CD4-positive, alpha-beta memory T cell (primary cell): ENCODE measurements at regions not wholly inside any gene's neighbourhood (a gene's known extent, or its start where the extent isn't known, plus 50 kb on each side); places are given as distances from the start of the nearest gene placed in this dataset.

Source experiments
- CTCF ChIA-PET: fragments of 350-600 bp; sonication (Branson Sonifier 250); formaldehyde crosslinking; loops from one replicate; lab custom pipeline; 2021; ENCODE audit warnings: inconsistent platforms; ENCODE audit not compliant: partially characterized antibody; lab: Charles Lee
- POLR2A ChIA-PET: fragments of 350-600 bp; sonication (Branson Sonifier 250); formaldehyde crosslinking; loops from one replicate; lab custom pipeline; 2021; ENCODE audit not compliant: partially characterized antibody; lab: Charles Lee
- DNase-seq, 5 donors: peaks; one replicate each; pipeline versions ENCODE4 v3.0.0 to v3.0.0-alpha.2; 2020 to 2022; ENCODE audit warnings: mixed read lengths in 1 of 5
- H3K27ac ChIP-seq: one replicate; pipeline ENCODE4 v1.7.0; 2013; ENCODE audit warnings: low read depth, low read length
- H3K27me3 ChIP-seq: 2 replicates; pipeline ENCODE4 v1.7.0; 2013; ENCODE audit warnings: mild to moderate bottlenecking, low read length, moderate library complexity; ENCODE audit not compliant: insufficient read depth
- H3K36me3 ChIP-seq: 2 replicates; pipeline ENCODE4 v1.7.0; 2013; ENCODE audit warnings: mild to moderate bottlenecking, low read length, moderate library complexity; ENCODE audit not compliant: insufficient read depth
- H3K4me1 ChIP-seq: 2 replicates; pipeline ENCODE4 v1.7.0; 2013; ENCODE audit warnings: mild to moderate bottlenecking, low read length, moderate library complexity; ENCODE audit not compliant: insufficient read depth
- H3K4me3 ChIP-seq, 2 donors: one replicate each; pipeline ENCODE4 v1.7.0; 2013; ENCODE audit warnings: low read length in 2 of 2, mild to moderate bottlenecking in 1 of 2
- H3K9me3 ChIP-seq, 2 donors: one replicate each; pipeline ENCODE4 v1.7.0; 2013; ENCODE audit warnings: low read length in 2 of 2, control low read depth in 1 of 2; ENCODE audit not compliant: control insufficient read depth in 1 of 2
- H3K27ac Mint-ChIP-seq, 7 donors: one replicate each; pipeline ENCODE4 v1.8.0; 2020 to 2021; ENCODE audit warnings: mixed read lengths in 7 of 7, mild to moderate bottlenecking in 6 of 7, inconsistent platforms in 3 of 7, moderate library complexity in 3 of 7
- H3K27me3 Mint-ChIP-seq, 2 donors: one replicate each; pipeline ENCODE4 v1.8.0; 2020 to 2021; ENCODE audit warnings: mixed read lengths in 2 of 2
- H3K36me3 Mint-ChIP-seq, 2 donors: one replicate each; pipeline ENCODE4 v1.8.0; 2020 to 2021; ENCODE audit warnings: mixed read lengths in 2 of 2, inconsistent platforms in 1 of 2, mild to moderate bottlenecking in 1 of 2
- H3K4me1 Mint-ChIP-seq, 4 donors: one replicate each; pipeline ENCODE4 v1.8.0; 2020 to 2021; ENCODE audit warnings: mixed read lengths in 4 of 4, mild to moderate bottlenecking in 1 of 4
- H3K4me3 Mint-ChIP-seq, 8 donors: one replicate each; pipeline ENCODE4 v1.8.0; 2020 to 2021; ENCODE audit warnings: mixed read lengths in 8 of 8, mild to moderate bottlenecking in 7 of 8, moderate library complexity in 6 of 8, inconsistent platforms in 3 of 8
- H3K9me3 Mint-ChIP-seq, 8 donors: one replicate each; pipeline ENCODE4 v1.8.0; 2020 to 2021; ENCODE audit warnings: mixed read lengths in 8 of 8, mild to moderate bottlenecking in 5 of 8, inconsistent platforms in 3 of 8, moderate library complexity in 1 of 8
- intact Hi-C: fragments of 100-400 bp; cut with micrococcal nuclease; formaldehyde crosslinking; loops from one replicate; pipeline ENCODE4 v1.15.1; 2023

- POLR2A ChIA-PET = no interaction called here
These were observed 266.8 kb downstream of the MYCN start for GRCh38 chr2:16207151-16207550.

GRCh38 chr2:16206191-16206944 lies 266.0 kb downstream of the MYCN start:
- Histone ChIP-seq H3K27ac (no peak overlapping the region), H3K36me3 (no peaks in the 10 kb centered on the region), H3K27me3 (no peaks in the 10 kb centered on the region), H3K9me3 (no peaks in the 10 kb centered on the region), H3K4me3 (no peak overlapping the region), H3K4me1 (no peaks in the 10 kb centered on the region)
- Mint-ChIP-seq H3K4me1 (no peaks in the 10 kb centered on the region), H3K27me3 (peaks cover 2 to 5% of the 10 kb centered on the region in 2 donors), H3K4me3 (no peak overlapping the region), H3K9me3 (peaks cover 0 to 7% (median 5%) of the 10 kb centered on the region in 8 donors), H3K36me3 (no peaks in the 10 kb centered on the region), H3K27ac (no peak overlapping the region)
- ChIA-PET POLR2A (no interaction called here), CTCF (no interaction called here)
- intact Hi-C loops = no loop called here
- DNase-seq = no peak

More at GRCh38 chr2:16207151-16207550, 266.8 kb downstream of the MYCN start:
- Mint-ChIP-seq H3K4me3 (no peak overlapping the region), H3K27ac (no peak overlapping the region), H3K9me3 (peaks cover 0 to 7% (median 4%) of the 10 kb centered on the region in 8 donors), H3K4me1 (no peaks in the 10 kb centered on the region), H3K36me3 (no peaks in the 10 kb centered on the region), H3K27me3 (peaks cover 2 to 5% of the 10 kb centered on the region in 2 donors)
- no peaks in the 10 kb centered on the region for H3K36me3 ChIP-seq
- no peaks in the 10 kb centered on the region for H3K27me3 ChIP-seq
- no peaks in the 10 kb centered on the region for H3K9me3 ChIP-seq
- intact Hi-C loops = no loop called here
- no peak for DNase-seq
- no peaks in the 10 kb centered on the region for H3K4me1 ChIP-seq
- no peak overlapping the region for H3K4me3 ChIP-seq
- CTCF ChIA-PET = no interaction called here
- H3K27ac ChIP-seq = no peak overlapping the region

- Mint-ChIP-seq H3K4me3 (no peak overlapping the region), H3K27me3 (peaks cover 0 to 5% of the 10 kb centered on the region in 2 donors), H3K4me1 (no peaks in the 10 kb centered on the region), H3K9me3 (peaks cover 0 to 8% (median 4%) of the 10 kb centered on the region in 8 donors), H3K27ac (no peak overlapping the region), H3K36me3 (no peaks in the 10 kb centered on the region)
- POLR2A ChIA-PET = no interaction called here
- Histone ChIP-seq H3K27me3 (no peaks in the 10 kb centered on the region), H3K27ac (no peak overlapping the region), H3K9me3 (no peaks in the 10 kb centered on the region), H3K4me1 (no peaks in the 10 kb centered on the region), H3K36me3 (no peaks in the 10 kb centered on the region), H3K4me3 (no peak overlapping the region)
- intact Hi-C loops = no loop called here
- CTCF ChIA-PET = no interaction called here
- DNase-seq = no peak
These were observed 265.3 kb downstream of the MYCN start for GRCh38 chr2:16205631-16206030.

GRCh38 chr2:16204886-16205620 lies 264.7 kb downstream of the MYCN start:
- no peak overlapping the region for H3K4me3 ChIP-seq
- CTCF ChIA-PET = no interaction called here
- H3K9me3 Mint-ChIP-seq = peaks cover 0 to 8% (median 4%) of the 10 kb centered on the region in 8 donors
- H3K4me1 Mint-ChIP-seq = no peaks in the 10 kb centered on the region
- H3K27me3 Mint-ChIP-seq = peaks cover 0 to 5% of the 10 kb centered on the region in 2 donors
- no peaks in the 10 kb centered on the region for H3K36me3 ChIP-seq
- intact Hi-C loops = no loop called here
- DNase-seq = no peak
- H3K27ac ChIP-seq = no peak overlapping the region
- no peaks in the 10 kb centered on the region for H3K9me3 ChIP-seq
- no peaks in the 10 kb centered on the region for H3K36me3 Mint-ChIP-seq
- H3K4me1 ChIP-seq = no peaks in the 10 kb centered on the region
- no peak overlapping the region for H3K4me3 Mint-ChIP-seq
- no peak overlapping the region for H3K27ac Mint-ChIP-seq
- POLR2A ChIA-PET = no interaction called here
- no peaks in the 10 kb centered on the region for H3K27me3 ChIP-seq

- H3K4me3 ChIP-seq = no peak overlapping the region
- H3K27me3 ChIP-seq = no peaks in the 10 kb centered on the region
- no peaks in the 10 kb centered on the region for H3K36me3 ChIP-seq
- intact Hi-C loops = no loop called here
- no peaks in the 10 kb centered on the region for H3K36me3 Mint-ChIP-seq
- DNase-seq = no peak
- H3K27ac Mint-ChIP-seq = no peak overlapping the region
- no peak overlapping the region for H3K4me3 Mint-ChIP-seq
- no peaks in the 10 kb centered on the region for H3K4me1 ChIP-seq
- H3K27ac ChIP-seq = no peak overlapping the region
- H3K4me1 Mint-ChIP-seq = no peaks in the 10 kb centered on the region
- ChIA-PET POLR2A (no interaction called here), CTCF (no interaction called here)
- peaks cover 0 to 5% of the 10 kb centered on the region in 2 donors for H3K27me3 Mint-ChIP-seq
- H3K9me3 ChIP-seq = no peaks in the 10 kb centered on the region
- H3K9me3 Mint-ChIP-seq = peaks cover 0 to 8% (median 2%) of the 10 kb centered on the region in 8 donors
These were observed 263.9 kb downstream of the MYCN start for GRCh38 chr2:16204251-16204650.

- H3K4me1 Mint-ChIP-seq = no peaks in the 10 kb centered on the region
- no peaks in the 10 kb centered on the region for H3K36me3 Mint-ChIP-seq
- peaks cover 0 to 8% (median 2%) of the 10 kb centered on the region in 8 donors for H3K9me3 Mint-ChIP-seq
- peaks cover 0 to 5% of the 10 kb centered on the region in 2 donors for H3K27me3 Mint-ChIP-seq
- H3K36me3 ChIP-seq = no peaks in the 10 kb centered on the region
- intact Hi-C loops = no loop called here
- ChIA-PET POLR2A (no interaction called here), CTCF (no interaction called here)
- H3K4me3 ChIP-seq = no peak overlapping the region
- no peak for DNase-seq
- no peaks in the 10 kb centered on the region for H3K27me3 ChIP-seq
- no peaks in the 10 kb centered on the region for H3K4me1 ChIP-seq
- H3K9me3 ChIP-seq = no peaks in the 10 kb centered on the region
- H3K27ac Mint-ChIP-seq = no peak overlapping the region
- no peak overlapping the region for H3K4me3 Mint-ChIP-seq
- H3K27ac ChIP-seq = no peak overlapping the region
These were observed 263.3 kb downstream of the MYCN start for GRCh38 chr2:16203691-16204090.

GRCh38 chr2:16203069-16203468 lies 262.7 kb downstream of the MYCN start:
- no peak overlapping the region for H3K4me3 ChIP-seq
- no peak overlapping the region for H3K27ac ChIP-seq
- ChIA-PET CTCF (no interaction called here), POLR2A (no interaction called here)
- H3K9me3 ChIP-seq = no peaks in the 10 kb centered on the region
- no peak overlapping the region for H3K4me3 Mint-ChIP-seq
- H3K36me3 ChIP-seq = no peaks in the 10 kb centered on the region
- DNase-seq = no peak
- H3K27me3 Mint-ChIP-seq = peaks cover 0 to 5% of the 10 kb centered on the region in 2 donors
- peaks cover 0 to 6% (median 2%) of the 10 kb centered on the region in 8 donors for H3K9me3 Mint-ChIP-seq
- H3K4me1 Mint-ChIP-seq = no peaks in the 10 kb centered on the region
- no peaks in the 10 kb centered on the region for H3K4me1 ChIP-seq
- intact Hi-C loops = no loop called here
- H3K27me3 ChIP-seq = no peaks in the 10 kb centered on the region
- no peaks in the 10 kb centered on the region for H3K36me3 Mint-ChIP-seq
- no peak overlapping the region for H3K27ac Mint-ChIP-seq
